SK-N-SH (cell line): ENCODE measurements at regions not wholly inside any gene's neighbourhood (a gene's known extent, or its start where the extent isn't known, plus 50 kb on each side); places are given as distances from the start of the nearest gene placed in this dataset.
"Not testable (repeated sequence)": the region's sequence is repeated elsewhere in the genome, so short reads cannot be mapped to it uniquely, and the experiment has no call there.

Experiments
- MEF2A ChIP-seq: IDR thresholded peaks from 2 replicates; pipeline ENCODE4 v1.4.0; 2012; ENCODE audit warnings: low read depth, borderline replicate concordance
- POLR2AphosphoS5 ChIP-seq: IDR thresholded peaks from 2 replicates; pipeline ENCODE4 v1.6.1; 2012; ENCODE audit warnings: low read depth, low read length
- TAF1 ChIP-seq: IDR thresholded peaks from 2 replicates; pipeline ENCODE4 v1.6.1; 2012; ENCODE audit warnings: low read depth, mild to moderate bottlenecking, low read length, moderate library complexity, borderline replicate concordance
- TF ChIP-seq, protein P1 (sequence below): IDR thresholded peaks from 2 replicates; pipeline ENCODE4 v1.4.0; 2012; ENCODE audit warnings: low read depth
- TF ChIP-seq, protein P2 (sequence below): fragments of 150-350 bp; IDR thresholded peaks from 2 replicates; pipeline ENCODE4 v1.6.1; 2017; ENCODE audit warnings: antibody characterized with exemption, low read length, low read depth, borderline replicate concordance
- TF ChIP-seq, protein P3 (sequence below): IDR thresholded peaks from 2 replicates; pipeline ENCODE4 v1.4.0; 2012; ENCODE audit warnings: low read depth, borderline replicate concordance
- TF ChIP-seq, protein P4 (sequence below): IDR thresholded peaks from 2 replicates; pipeline ENCODE4; 2012

DNA sequence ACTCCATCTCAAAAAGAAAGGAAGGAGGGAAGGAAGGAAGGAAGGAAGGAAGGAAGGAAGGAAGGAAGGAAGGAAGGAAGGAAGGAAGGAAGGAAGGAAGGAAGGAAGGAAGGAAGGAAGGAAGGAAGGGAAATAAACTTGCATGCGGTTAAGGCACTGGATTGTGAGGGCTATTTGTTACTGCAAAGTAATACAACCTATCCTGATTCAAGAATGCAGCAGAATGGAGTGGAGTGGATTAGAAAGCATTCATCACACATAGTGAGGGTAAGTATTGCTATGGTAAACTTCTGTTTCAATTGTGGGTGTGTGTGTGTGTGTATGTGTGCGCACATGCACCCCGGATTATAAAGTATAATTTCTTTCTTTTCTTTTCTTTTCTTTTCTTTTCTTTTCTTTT, 344.8 kb upstream of the C16orf82 start:
- not testable (repeated sequence) for TF ChIP-seq POLR2AphosphoS5, TAF1, MEF2A
- TF ChIP-seq, protein P1, sequence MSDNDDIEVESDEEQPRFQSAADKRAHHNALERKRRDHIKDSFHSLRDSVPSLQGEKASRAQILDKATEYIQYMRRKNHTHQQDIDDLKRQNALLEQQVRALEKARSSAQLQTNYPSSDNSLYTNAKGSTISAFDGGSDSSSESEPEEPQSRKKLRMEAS, result not testable (repeated sequence)
- TF ChIP-seq, protein P2, sequence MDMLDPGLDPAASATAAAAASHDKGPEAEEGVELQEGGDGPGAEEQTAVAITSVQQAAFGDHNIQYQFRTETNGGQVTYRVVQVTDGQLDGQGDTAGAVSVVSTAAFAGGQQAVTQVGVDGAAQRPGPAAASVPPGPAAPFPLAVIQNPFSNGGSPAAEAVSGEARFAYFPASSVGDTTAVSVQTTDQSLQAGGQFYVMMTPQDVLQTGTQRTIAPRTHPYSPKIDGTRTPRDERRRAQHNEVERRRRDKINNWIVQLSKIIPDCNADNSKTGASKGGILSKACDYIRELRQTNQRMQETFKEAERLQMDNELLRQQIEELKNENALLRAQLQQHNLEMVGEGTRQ, result not testable (repeated sequence)
- TF ChIP-seq, protein P3, sequence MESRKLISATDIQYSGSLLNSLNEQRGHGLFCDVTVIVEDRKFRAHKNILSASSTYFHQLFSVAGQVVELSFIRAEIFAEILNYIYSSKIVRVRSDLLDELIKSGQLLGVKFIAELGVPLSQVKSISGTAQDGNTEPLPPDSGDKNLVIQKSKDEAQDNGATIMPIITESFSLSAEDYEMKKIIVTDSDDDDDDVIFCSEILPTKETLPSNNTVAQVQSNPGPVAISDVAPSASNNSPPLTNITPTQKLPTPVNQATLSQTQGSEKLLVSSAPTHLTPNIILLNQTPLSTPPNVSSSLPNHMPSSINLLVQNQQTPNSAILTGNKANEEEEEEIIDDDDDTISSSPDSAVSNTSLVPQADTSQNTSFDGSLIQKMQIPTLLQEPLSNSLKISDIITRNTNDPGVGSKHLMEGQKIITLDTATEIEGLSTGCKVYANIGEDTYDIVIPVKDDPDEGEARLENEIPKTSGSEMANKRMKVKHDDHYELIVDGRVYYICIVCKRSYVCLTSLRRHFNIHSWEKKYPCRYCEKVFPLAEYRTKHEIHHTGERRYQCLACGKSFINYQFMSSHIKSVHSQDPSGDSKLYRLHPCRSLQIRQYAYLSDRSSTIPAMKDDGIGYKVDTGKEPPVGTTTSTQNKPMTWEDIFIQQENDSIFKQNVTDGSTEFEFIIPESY, result not testable (repeated sequence)
- TF ChIP-seq, protein P4, sequence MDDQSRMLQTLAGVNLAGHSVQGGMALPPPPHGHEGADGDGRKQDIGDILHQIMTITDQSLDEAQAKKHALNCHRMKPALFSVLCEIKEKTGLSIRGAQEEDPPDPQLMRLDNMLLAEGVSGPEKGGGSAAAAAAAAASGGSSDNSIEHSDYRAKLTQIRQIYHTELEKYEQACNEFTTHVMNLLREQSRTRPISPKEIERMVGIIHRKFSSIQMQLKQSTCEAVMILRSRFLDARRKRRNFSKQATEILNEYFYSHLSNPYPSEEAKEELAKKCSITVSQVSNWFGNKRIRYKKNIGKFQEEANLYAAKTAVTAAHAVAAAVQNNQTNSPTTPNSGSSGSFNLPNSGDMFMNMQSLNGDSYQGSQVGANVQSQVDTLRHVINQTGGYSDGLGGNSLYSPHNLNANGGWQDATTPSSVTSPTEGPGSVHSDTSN, result not testable (repeated sequence)
